GM06990 (cell line): ENCODE measurements at regions not wholly inside any gene's neighbourhood (a gene's known extent, or its start where the extent isn't known, plus 50 kb on each side); places are given as distances from the start of the nearest gene placed in this dataset.

Experiments used
- DNase-seq: peaks from one replicate; pipeline ENCODE4 v3.0.0-alpha.2; 2011; ENCODE audit not compliant: insufficient read length; ENCODE audit errors: extremely low read depth
- H3K27me3 ChIP-seq: replicated peaks from 2 replicates; pipeline ENCODE4 v1.6.0; 2011; ENCODE audit warnings: low read length; ENCODE audit not compliant: control insufficient read depth, insufficient read depth
- H3K36me3 ChIP-seq: 2 replicates; pipeline ENCODE4 v1.5.1; 2011; ENCODE audit warnings: low read length; ENCODE audit not compliant: control insufficient read depth, insufficient read depth
- H3K4me3 ChIP-seq: replicated peaks from 2 replicates; pipeline ENCODE4 v1.5.1; 2011; ENCODE audit warnings: low read depth, mild to moderate bottlenecking, control low read depth, low read length
- CTCF ChIP-seq: IDR thresholded peaks from 2 replicates; pipeline ENCODE4 v1.5.1; 2011; ENCODE audit warnings: low read length, control low read depth, mild to moderate bottlenecking, inconsistent platforms; ENCODE audit not compliant: insufficient read depth, poor library complexity, severe bottlenecking

- no peak for TF ChIP-seq CTCF
- Histone ChIP-seq H3K4me3 (no peak overlapping the region), H3K36me3 (no peaks in the 10 kb centered on the region), H3K27me3 (no peaks in the 10 kb centered on the region; the same call in 1 of the 2 replicates)
- DNase-seq: no peak
These were observed 110.8 kb upstream of the FSTL4 start for GRCh38 chr5:133723126-133723525.

- TF ChIP-seq CTCF: no peak
- Histone ChIP-seq H3K27me3 (no peaks in the 10 kb centered on the region; the same call in 1 of the 2 replicates), H3K4me3 (no peak overlapping the region), H3K36me3 (no peaks in the 10 kb centered on the region)
- DNase-seq: no peak
These were observed 109.0 kb upstream of the FSTL4 start for GRCh38 chr5:133721365-133721764.

- DNase-seq: no peak
- Histone ChIP-seq H3K4me3 (no peak overlapping the region), H3K36me3 (no peaks in the 10 kb centered on the region), H3K27me3 (no peaks in the 10 kb centered on the region; the same call in 1 of the 2 replicates)
- no peak for TF ChIP-seq CTCF
These were observed 106.1 kb upstream of the FSTL4 start for GRCh38 chr5:133718457-133718856.

- no peak for DNase-seq
- Histone ChIP-seq H3K4me3 (no peak overlapping the region), H3K36me3 (no peaks in the 10 kb centered on the region), H3K27me3 (no peaks in the 10 kb centered on the region)
- no peak for TF ChIP-seq CTCF
These were observed 104.3 kb upstream of the FSTL4 start for GRCh38 chr5:133716532-133717183.

GRCh38 chr5:133715616-133716015 is 103.3 kb upstream of the FSTL4 start:
- no peak for DNase-seq
- Histone ChIP-seq H3K4me3 (no peak overlapping the region), H3K36me3 (no peaks in the 10 kb centered on the region), H3K27me3 (no peaks in the 10 kb centered on the region)
- no peak for TF ChIP-seq CTCF

GRCh38 chr5:133715216-133715615 is 102.9 kb upstream of the FSTL4 start:
- H3K27me3 ChIP-seq: no peaks in the 10 kb centered on the region; the same call in 1 of the 2 replicates
- no peak for TF ChIP-seq CTCF
- H3K4me3 ChIP-seq: no peak overlapping the region
- H3K36me3 ChIP-seq: no peaks in the 10 kb centered on the region
- DNase-seq: no peak
